Neuronal stem cell (in vitro differentiated cells): ENCODE measurements at regions not wholly inside any gene's neighbourhood (a gene's known extent, or its start where the extent isn't known, plus 50 kb on each side); places are given as distances from the start of the nearest gene placed in this dataset. TPM values are rescaled to one million over a fixed set of nuclear protein-coding genes. Genes with fewer than 3 reads are reported as not detected.

Experiments
- small RNA-seq: library from polyadenylated mRNA; stranded (forward); fragments of <200 nt; extraction: miRNeasy Mini kit (QIAGEN cat#:217004); gene quantifications from one replicate; pipeline ENCODE3, GENCODE V24; 2013; ENCODE audit not compliant: insufficient read depth

Small RNA genes in the stretch of these regions (small RNA-seq; reads per million reads assigned to genes)
- gene DYNLL1P6 = not detected
